Esophagus squamous epithelium (tissue), 4 donors: ENCODE measurements at regions not wholly inside any gene's neighbourhood (a gene's known extent, or its start where the extent isn't known, plus 50 kb on each side); places are given as distances from the start of the nearest gene placed in this dataset.

Experiments
- POLR2A ChIP-seq, 4 donors: fragments of 450-650 bp; IDR thresholded peaks; one replicate each; pipeline ENCODE4 v1.6.1; 2017; ENCODE audit warnings: antibody characterized with exemption in 4 of 4, mild to moderate bottlenecking in 4 of 4, moderate library complexity in 3 of 4
- TF ChIP-seq, protein P1 (sequence below), 6 experiments: fragments of 450-650 bp in 4 of 6; fragments of 200-600 bp in 2 of 6; sonication (generic) in 2 of 6; IDR thresholded peaks; one replicate each; pipeline ENCODE4 v1.5.1; 2016 to 2019; ENCODE audit warnings: antibody characterized with exemption in 6 of 6, mild to moderate bottlenecking in 4 of 6, moderate library complexity in 4 of 6

DNA sequence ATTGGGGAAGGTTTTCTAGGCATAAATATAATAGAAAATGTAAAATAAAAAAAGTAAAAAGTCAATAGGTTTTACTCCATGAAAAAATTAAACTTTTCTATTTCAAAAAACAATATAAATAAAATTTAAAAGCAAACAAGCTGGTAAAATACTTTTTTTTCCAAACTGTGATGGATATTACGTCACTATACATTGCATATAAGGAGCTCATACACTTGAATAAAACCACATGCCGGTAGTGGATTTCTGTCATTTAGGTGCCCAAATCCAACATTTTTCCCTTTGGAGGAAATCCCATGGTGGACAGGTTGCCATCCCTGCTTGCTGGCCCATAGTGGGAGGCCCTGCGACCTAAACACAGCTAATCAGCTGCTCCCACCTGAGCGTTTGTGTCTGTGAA, 289.4 kb upstream of the HNRNPA3 start:
- TF ChIP-seq, protein P1, sequence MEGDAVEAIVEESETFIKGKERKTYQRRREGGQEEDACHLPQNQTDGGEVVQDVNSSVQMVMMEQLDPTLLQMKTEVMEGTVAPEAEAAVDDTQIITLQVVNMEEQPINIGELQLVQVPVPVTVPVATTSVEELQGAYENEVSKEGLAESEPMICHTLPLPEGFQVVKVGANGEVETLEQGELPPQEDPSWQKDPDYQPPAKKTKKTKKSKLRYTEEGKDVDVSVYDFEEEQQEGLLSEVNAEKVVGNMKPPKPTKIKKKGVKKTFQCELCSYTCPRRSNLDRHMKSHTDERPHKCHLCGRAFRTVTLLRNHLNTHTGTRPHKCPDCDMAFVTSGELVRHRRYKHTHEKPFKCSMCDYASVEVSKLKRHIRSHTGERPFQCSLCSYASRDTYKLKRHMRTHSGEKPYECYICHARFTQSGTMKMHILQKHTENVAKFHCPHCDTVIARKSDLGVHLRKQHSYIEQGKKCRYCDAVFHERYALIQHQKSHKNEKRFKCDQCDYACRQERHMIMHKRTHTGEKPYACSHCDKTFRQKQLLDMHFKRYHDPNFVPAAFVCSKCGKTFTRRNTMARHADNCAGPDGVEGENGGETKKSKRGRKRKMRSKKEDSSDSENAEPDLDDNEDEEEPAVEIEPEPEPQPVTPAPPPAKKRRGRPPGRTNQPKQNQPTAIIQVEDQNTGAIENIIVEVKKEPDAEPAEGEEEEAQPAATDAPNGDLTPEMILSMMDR (IDR thresholded peaks at IDR 0.05) = no peak
- TF ChIP-seq POLR2A (IDR thresholded peaks at IDR 0.05) = no peak
